ENCODE measurements at regions not wholly inside any gene's neighbourhood (a gene's known extent, or its start where the extent isn't known, plus 50 kb on each side); places are given as distances from the start of the nearest gene placed in this dataset.

DNA sequence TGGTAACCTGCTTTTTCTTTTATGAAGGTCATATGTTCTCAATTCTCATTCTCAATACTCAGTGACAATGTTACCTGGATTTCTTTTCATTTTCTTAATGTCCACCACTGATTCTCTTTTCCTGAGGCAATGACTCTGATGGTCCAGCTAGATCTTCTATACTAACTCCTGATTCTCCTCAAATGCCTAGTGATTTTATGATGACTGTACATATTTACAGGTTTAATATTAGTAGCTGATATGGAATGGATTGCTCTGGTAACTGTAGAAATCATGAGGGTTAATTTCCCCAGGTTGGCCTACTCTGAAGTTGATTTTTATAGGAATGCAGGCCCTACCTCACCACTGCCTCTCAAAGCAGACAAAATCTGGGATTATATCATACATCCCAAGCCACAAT lies 308.6 kb upstream of the CNR1 start:
- no peak overlapping the region for H3K27ac ChIP-seq
- TF ChIP-seq ZFX (IDR thresholded peaks at IDR 0.05): no peak
- TF ChIP-seq, protein P1, sequence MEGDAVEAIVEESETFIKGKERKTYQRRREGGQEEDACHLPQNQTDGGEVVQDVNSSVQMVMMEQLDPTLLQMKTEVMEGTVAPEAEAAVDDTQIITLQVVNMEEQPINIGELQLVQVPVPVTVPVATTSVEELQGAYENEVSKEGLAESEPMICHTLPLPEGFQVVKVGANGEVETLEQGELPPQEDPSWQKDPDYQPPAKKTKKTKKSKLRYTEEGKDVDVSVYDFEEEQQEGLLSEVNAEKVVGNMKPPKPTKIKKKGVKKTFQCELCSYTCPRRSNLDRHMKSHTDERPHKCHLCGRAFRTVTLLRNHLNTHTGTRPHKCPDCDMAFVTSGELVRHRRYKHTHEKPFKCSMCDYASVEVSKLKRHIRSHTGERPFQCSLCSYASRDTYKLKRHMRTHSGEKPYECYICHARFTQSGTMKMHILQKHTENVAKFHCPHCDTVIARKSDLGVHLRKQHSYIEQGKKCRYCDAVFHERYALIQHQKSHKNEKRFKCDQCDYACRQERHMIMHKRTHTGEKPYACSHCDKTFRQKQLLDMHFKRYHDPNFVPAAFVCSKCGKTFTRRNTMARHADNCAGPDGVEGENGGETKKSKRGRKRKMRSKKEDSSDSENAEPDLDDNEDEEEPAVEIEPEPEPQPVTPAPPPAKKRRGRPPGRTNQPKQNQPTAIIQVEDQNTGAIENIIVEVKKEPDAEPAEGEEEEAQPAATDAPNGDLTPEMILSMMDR (conservative IDR thresholded peaks at IDR 0.05): no peak

DNA sequence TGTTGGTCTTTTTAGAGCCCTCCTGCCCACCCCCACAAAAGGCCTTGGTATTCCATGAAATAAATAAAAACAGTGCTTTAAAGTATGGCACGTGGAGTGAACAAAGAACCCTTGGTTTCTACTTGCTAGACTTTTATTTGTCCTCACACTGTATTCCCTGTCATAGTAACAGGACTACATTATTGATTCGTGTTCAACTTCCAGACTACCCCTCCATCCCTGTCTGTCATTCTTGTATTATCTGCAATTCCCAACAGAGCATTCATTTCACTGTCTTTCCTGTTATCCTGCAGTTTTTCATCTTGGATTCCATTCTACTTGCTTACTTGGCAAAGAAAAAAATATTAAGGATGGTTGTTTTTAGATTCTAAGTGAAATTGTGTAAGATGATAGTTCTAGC lies 307.4 kb upstream of the CNR1 start:
- TF ChIP-seq, protein P1 (conservative IDR thresholded peaks at IDR 0.05): no peak
- no peak for TF ChIP-seq ZFX (IDR thresholded peaks at IDR 0.05)
- H3K27ac ChIP-seq: no peak overlapping the region

DNA sequence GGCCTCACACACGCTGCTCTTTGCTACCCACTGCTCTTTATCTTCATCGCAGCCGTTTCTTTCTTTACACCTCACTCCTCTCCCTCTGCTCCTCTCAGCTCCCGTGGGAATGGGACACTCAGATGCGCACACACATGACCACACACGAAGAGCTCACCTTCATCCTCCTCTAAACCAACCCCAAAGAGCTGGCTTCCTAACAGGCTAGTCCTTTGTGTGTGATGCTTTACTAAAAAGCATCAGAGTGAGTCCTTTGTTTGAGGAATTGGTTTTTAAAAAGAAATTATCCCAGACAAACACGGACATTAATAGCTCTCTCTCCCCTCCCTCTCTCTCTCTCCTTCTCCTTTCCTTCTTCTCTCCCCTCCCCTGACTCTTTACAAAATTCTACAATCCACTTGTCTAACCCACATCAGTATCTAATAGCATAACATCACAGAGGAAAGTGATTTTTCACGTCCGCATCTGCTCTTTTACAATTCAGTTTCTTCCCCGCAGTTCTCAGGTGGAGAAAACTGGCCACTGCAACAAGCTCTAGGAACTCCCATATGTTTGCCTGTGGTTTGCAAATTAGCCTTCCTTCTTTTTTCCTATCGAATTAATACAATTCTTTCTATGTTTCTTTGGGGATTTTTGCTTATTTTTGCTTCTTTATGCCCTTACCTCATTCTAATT lies 306.8 kb upstream of the CNR1 start:
- TF ChIP-seq, protein P1 (conservative IDR thresholded peaks at IDR 0.05): no peak
- TF ChIP-seq ZFX (IDR thresholded peaks at IDR 0.05): no peak
- no peak overlapping the region for H3K27ac ChIP-seq

- no peak overlapping the region for H3K27ac ChIP-seq
- TF ChIP-seq ZFX (IDR thresholded peaks at IDR 0.05): no peak
- TF ChIP-seq, protein P1 (conservative IDR thresholded peaks at IDR 0.05): no peak
Observed at GRCh38 chr6:88459643-88460042, 293.5 kb upstream of the CNR1 start.

DNA sequence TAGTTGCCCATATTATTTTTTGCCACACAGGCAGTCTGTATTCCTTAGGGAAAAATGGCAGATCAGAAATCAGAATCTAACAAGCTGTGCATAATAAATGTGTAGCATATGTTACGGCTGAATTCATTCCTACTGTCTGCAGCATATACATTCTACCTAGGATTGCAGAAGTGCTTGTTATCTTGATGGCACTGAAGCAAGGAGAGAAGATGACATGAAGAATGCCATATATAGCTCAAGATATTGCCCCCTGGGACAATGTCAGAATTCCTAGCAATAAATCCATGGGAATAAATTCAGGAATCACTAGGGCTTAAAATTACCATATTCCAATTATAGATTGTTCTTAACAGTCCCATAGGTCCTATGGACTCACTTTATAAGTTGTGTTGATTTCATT lies 293.0 kb upstream of the CNR1 start:
- no peak for TF ChIP-seq ZFX (IDR thresholded peaks at IDR 0.05)
- TF ChIP-seq, protein P1 (conservative IDR thresholded peaks at IDR 0.05): no peak
- no peak overlapping the region for H3K27ac ChIP-seq

GRCh38 chr6:88458662-88459061 lies 292.5 kb upstream of the CNR1 start:
- no peak overlapping the region for H3K27ac ChIP-seq
- TF ChIP-seq ZFX (IDR thresholded peaks at IDR 0.05): no peak
- TF ChIP-seq, protein P1 (conservative IDR thresholded peaks at IDR 0.05): no peak

- H3K27ac ChIP-seq: no peak overlapping the region
- TF ChIP-seq ZFX (IDR thresholded peaks at IDR 0.05): no peak
- TF ChIP-seq, protein P1 (conservative IDR thresholded peaks at IDR 0.05): no peak
Observed at GRCh38 chr6:88456221-88456859, 290.2 kb upstream of the CNR1 start.
